ENCODE measurements at regions not wholly inside any gene's neighbourhood (a gene's known extent, or its start where the extent isn't known, plus 50 kb on each side); places are given as distances from the start of the nearest gene placed in this dataset.
A peak's percentile ranks its signal among the peaks of the same experiment; 100 is the strongest.
"Not testable (repeated sequence)": the region's sequence is repeated elsewhere in the genome, so short reads cannot be mapped to it uniquely, and the experiment has no call there.

DNA sequence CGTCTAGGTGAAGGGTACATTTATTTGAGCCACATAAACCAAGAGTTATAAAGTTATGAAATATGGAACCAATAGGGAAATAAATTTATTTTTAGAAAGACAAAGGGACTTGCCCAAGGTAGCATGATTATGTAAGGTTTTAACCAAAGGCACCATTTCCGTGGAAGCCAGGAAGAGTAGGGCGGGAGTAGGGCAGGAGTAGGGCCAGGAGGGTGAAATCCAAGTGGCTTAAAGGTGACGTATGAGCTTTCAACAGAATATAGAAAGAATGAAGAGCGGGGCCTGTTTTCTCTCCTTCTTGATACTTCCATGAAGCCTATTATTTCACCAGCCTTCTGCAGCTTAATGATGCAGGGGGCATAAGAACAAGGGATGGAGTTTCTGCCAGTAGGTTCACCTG is 91.7 kb upstream of the PNPLA4 start:
- DNase-seq, result no peak

DNA sequence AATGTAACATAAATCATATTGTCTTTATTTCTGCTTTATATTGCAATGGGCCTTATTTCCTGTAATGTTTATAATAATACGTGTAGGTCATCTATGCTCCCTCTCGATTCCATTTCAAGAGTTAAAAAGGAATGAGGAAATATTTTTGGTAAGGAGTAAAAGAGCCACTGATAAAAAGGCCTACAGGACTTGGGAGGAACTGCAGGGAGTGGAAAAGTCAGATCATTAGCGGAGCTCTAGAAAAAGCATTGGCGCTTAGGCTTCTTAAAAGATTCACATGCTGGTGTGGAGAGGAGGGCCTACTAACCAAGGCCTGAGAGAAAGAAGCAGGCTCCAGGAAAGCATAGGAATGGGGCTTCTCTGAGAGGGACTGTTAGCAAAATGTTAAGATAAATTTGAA is 82.9 kb upstream of the PNPLA4 start:
- DNase-seq, result no peak

DNA sequence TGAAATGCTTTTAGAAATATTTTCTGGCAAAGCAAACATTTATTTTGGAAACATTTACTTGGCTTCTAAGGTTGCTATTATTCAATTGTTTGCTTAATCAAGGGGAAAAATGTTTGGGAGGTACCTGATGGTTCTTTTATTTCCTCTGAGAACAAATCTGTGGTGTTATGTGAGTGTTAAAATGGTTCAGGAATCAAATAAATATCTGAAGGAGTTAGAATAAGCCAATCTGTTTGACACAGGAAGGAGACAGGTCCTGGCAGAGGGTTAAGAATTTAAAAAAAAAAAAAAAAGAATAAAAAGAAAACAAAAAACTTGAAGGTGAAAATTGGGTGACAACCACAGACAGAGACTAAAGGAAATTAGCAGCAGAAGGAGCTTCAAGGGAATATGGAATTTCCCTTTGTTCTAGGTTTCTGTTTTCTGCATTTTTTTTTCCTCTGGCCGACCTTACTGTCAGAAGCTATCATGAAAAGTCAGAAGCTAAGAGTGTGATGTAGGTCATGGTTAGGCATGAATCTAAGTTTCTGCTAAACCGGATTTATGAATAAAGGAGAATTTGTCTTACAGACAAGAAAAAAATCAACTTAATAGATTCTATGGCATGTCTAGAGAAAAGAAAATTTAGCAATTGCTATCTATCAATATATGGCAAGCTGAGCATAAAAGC is 78.6 kb upstream of the PNPLA4 start:
- DNase-seq, result no peak

DNA sequence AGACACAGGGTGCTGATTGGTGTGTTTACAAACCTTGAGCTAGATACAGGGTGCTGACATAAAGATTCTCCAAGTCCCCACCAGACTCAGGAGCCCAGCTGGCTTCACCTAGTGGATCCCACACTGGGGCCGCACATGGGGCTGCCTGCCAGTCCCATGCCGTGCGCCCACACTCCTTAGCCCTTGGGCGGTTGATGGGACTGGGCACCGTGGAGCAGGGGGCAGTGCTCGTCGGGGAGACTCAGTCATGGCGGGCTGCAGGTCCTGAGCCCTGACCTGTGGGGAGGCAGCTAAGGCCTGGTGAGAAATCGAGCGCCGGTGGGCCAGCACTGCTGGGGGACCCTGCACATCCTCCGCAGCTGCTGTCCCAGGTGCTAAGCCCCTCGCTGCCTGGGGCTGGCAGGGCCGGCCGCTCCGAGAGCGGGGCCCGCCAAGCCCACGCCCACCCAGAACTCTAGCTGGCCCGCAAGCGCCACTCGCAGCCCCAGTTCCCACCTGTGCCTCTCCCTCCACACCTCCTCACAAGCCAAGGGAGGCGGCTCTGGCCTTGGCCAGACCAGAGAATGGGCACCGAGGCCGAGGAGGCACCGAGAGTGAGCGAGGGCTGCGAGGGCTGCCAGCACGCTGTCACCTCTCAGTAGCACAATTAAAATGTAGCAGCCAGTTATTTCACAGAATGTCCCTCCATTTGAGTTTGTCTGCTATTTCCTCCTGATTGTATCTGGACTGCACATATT is 76.1 kb upstream of the PNPLA4 start:
- no peak for DNase-seq

DNA sequence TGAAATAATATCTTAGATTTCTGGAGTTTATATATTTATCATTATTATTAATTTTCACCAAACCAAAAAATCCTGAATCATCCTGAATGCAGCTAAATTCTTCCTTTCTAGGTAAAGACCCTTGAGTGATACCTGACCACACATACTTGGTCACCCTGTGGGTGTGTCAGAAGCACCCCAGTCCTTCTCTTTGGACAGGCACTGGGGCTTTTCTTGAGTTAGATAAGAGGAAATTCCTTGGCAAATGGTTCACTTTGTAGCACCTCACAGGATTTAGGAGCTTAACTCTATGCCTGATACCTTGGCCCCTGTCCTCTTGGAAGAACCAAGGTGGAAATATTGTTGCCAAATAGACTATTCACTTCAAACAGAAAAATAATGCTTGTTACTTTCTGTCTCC is 69.6 kb upstream of the PNPLA4 start:
- no peak for DNase-seq

DNA sequence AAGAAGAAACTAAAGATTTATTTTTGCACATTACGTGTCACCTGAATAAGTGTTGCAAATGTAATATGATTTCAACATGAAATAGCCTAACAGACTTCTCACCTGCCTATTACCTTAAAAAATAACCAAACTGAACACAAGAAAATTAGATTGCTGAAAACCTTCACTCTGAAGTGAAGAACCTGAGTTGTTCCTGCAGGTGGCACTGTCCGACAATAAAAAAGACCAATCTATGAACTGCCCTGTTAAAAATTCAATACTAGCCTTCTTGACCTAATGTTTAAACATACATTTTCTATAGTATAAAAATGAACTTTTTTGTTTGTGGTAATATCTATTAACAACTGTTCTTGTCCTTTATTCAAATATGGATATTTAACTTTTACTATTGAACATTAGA is 69.2 kb upstream of the PNPLA4 start:
- peak; percentile 36 to 58 (median 45) for DNase-seq

DNA sequence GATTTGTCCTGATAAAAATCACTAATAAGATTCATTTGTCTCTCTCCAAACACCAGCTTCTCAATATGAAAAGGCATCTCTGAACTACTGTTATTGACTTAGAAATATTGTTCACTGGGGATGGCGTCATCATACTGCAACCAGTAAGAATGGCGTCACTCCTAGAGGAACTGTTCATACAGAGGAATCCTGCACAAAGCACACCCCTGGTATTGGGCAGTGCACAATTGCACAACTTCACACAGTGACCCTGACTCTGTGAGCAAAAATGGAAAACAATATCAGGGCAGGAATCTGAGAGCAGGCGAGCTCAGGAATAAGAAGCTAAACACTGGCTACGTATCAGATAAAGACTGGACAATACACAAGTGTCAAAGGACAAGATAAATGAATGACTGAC is 66.7 kb upstream of the PNPLA4 start:
- peak in 1 of 3 donors; percentile 7 for DNase-seq

DNA sequence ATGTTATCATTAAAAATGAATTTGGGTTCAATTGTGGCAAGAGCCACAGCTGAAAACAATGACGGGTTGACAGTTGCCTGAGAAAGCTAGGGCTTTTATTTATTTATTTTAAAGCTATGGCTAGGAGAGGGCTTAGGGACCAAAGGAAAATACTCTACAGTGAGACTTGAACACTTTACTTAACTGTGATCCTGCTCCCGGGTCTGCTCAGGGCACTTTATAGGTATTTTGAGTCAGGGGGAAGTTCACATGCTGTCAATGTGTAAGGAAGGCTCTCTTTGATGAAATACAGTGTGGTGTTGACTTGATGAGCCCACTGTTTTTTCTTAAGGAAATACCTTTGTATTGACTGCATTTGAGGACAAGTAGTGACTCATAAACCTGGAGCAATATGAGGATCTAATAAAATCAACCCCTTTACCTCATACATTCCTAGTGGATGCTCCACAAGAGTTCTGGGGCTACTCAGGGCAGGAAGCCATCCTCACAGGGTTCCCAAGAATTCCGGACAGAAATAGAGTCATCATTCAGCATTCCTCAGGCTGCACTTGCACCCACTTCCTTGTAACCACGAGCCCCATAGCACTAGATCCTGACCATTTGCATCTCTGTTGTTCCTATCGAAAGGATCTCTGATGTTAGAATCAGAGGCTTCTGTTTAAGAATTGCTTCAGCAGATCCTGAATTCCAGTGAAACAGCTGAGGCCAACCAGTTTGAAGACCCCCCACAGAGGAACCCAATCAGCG is 61.0 kb upstream of the PNPLA4 start:
- not testable (repeated sequence) for DNase-seq

DNA sequence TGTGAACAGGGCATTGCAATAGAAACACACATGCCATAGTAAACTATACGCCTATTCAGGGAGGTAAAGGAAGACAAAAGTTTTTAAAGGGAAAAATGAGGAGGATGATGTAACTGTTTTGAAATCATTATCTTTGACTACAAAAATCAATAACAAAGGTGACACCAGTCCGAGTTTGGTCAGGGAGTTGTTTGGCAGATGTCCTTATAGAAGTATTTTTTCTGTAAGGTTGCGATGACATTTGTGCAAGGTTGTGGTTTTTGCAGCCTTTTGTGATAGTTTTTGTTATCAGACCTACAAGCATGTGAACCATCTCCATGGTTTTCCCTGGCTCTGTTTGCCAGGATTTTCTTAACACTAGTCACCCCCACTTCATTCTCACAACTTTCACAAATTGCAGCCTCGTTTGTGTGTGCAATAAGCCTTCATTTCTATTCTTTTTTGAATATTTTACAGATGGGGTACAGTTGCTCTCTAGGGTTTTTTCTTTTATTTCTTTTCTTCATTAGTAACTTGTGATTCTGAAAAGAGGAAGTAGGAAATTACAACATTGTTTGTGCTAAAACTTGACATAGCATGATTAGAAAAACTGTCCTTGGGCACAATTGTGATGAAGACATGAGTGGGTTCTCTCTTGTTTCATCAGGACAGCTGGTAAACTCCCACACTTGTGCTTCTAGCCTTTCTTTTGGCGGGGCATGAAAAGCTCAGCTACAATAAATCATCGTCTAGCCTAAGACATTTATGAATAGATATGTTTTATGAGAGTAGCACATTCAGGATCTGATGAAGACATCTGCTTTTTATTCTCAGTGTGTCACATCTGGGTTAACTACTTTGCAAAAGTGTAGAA is 60.2 kb upstream of the PNPLA4 start:
- DNase-seq, result peak; percentile 29 to 64 (median 55)

DNA sequence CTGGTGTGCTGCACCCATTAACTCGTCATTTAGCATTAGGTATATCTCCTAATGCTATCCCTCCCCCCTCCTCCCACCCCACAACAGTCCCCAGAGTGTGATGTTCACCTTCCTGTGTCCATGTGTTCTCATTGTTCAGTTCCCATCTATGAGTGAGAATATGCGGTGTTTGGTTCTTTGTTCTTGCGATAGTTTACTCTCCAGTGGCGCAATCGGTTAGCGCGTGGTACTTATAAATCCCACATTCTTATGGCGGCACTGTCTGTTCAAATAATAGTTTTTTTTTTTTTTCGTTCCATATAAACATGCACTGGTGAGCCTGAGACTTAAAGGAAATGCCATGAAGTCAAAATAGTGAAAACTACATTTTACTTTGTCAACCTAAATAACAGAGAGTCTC is 59.5 kb upstream of the PNPLA4 start:
- not testable (repeated sequence) for DNase-seq

DNA sequence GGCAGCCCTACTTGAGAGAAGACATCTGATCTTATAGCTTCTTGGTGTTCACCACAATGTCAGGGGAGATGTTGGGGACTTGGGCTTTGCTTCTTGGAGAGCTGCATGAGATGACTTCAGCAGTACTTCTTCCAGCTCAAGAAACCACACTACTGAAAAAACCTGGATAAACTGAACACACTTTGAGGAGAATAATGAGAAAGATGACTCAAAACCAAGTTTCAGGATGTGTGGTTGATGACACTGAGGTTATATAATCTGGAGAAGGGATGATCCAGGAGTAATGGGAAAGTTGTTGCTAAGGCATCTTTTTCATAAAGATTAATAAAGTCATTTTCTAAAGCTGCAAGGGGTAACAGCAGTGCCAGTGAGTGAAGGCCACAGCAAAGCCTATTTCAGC is 58.4 kb upstream of the PNPLA4 start:
- no peak for DNase-seq

DNA sequence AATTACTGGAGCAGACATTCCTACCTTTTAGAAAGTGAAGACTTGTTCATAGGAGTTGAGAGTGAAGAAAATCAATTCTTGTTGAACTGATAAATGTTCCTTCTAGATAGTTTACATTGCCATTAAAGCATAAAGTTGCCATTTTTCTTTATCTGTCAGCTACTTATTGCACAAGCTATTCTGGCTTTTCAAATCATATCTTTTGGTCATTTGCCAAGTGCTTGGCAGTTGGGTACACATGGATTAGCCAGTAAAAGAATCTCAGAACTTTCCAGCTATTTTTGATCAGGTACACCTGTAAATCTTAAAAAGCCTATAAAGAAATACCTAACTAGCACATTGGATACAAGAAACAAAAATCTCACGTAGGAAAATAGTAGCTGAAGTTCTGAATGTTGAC is 56.4 kb upstream of the PNPLA4 start:
- DNase-seq, result no peak
